22Rv1 (cell line): ENCODE measurements at regions not wholly inside any gene's neighbourhood (a gene's known extent, or its start where the extent isn't known, plus 50 kb on each side); places are given as distances from the start of the nearest gene placed in this dataset.
"Not testable (repeated sequence)": the region's sequence is repeated elsewhere in the genome, so short reads cannot be mapped to it uniquely, and the experiment has no call there.

ENCODE experiments used
- H3K27ac ChIP-seq: fragments of 450-650 bp; 2 replicates; pipeline ENCODE4 v1.5.1; 2017

- not testable (repeated sequence) for H3K27ac ChIP-seq
Observed at GRCh38 chr2:87075054-87075790, 53.6 kb upstream of the PLGLB1 start.

- H3K27ac ChIP-seq: peak overlapping the region; percentile 55
Observed at GRCh38 chr2:87075791-87076252, 54.2 kb upstream of the PLGLB1 start.

- H3K27ac ChIP-seq: peak overlapping the region; percentile 55
Observed at GRCh38 chr2:87076253-87077123, 54.8 kb upstream of the PLGLB1 start.

GRCh38 chr2:87077124-87077446, 55.4 kb upstream of the PLGLB1 start:
- not testable (repeated sequence) for H3K27ac ChIP-seq

GRCh38 chr2:87081727-87082126, 60.1 kb upstream of the PLGLB1 start:
- not testable (repeated sequence) for H3K27ac ChIP-seq

- H3K27ac ChIP-seq: not testable (repeated sequence)
Observed at GRCh38 chr2:87088079-87088478, 66.4 kb upstream of the PLGLB1 start.

- H3K27ac ChIP-seq: not testable (repeated sequence)
Observed at GRCh38 chr2:87089401-87089800, 67.8 kb upstream of the PLGLB1 start.

GRCh38 chr2:87093252-87093651, 71.6 kb upstream of the PLGLB1 start:
- H3K27ac ChIP-seq: not testable (repeated sequence)

GRCh38 chr2:87093937-87094529, 72.4 kb upstream of the PLGLB1 start:
- H3K27ac ChIP-seq: not testable (repeated sequence)

GRCh38 chr2:87095804-87096203, 74.2 kb upstream of the PLGLB1 start:
- not testable (repeated sequence) for H3K27ac ChIP-seq

- H3K27ac ChIP-seq: not testable (repeated sequence)
Observed at GRCh38 chr2:87128761-87129553, 107.3 kb upstream of the PLGLB1 start.

GRCh38 chr2:87132577-87132976, 110.9 kb upstream of the PLGLB1 start:
- H3K27ac ChIP-seq: not testable (repeated sequence)

- not testable (repeated sequence) for H3K27ac ChIP-seq
Observed at GRCh38 chr2:87151835-87152493, 130.3 kb upstream of the PLGLB1 start.

GRCh38 chr2:87174454-87174853, 152.8 kb upstream of the PLGLB1 start:
- H3K27ac ChIP-seq: not testable (repeated sequence)

- H3K27ac ChIP-seq: not testable (repeated sequence)
Observed at GRCh38 chr2:87183373-87183772, 161.7 kb upstream of the PLGLB1 start.

GRCh38 chr2:87184260-87184659, 162.6 kb upstream of the PLGLB1 start:
- not testable (repeated sequence) for H3K27ac ChIP-seq

GRCh38 chr2:87189214-87189613, 167.6 kb upstream of the PLGLB1 start:
- not testable (repeated sequence) for H3K27ac ChIP-seq

- H3K27ac ChIP-seq: not testable (repeated sequence)
Observed at GRCh38 chr2:87193336-87193735, 171.7 kb upstream of the PLGLB1 start.

GRCh38 chr2:87194254-87194999, 172.8 kb upstream of the PLGLB1 start:
- H3K27ac ChIP-seq: not testable (repeated sequence)

- not testable (repeated sequence) for H3K27ac ChIP-seq
Observed at GRCh38 chr2:87196720-87197388, 175.2 kb upstream of the PLGLB1 start.
